Fibroblast of skin of right biceps (primary cell): ENCODE measurements at regions not wholly inside any gene's neighbourhood (a gene's known extent, or its start where the extent isn't known, plus 50 kb on each side); places are given as distances from the start of the nearest gene placed in this dataset.
A peak's percentile ranks its signal among the peaks of the same experiment; 100 is the strongest.
"Not testable (repeated sequence)": the region's sequence is repeated elsewhere in the genome, so short reads cannot be mapped to it uniquely, and the experiment has no call there.

ENCODE experiments used
- DNase-seq: peaks from one replicate; pipeline ENCODE4 v3.0.0-alpha.2; 2013

DNA sequence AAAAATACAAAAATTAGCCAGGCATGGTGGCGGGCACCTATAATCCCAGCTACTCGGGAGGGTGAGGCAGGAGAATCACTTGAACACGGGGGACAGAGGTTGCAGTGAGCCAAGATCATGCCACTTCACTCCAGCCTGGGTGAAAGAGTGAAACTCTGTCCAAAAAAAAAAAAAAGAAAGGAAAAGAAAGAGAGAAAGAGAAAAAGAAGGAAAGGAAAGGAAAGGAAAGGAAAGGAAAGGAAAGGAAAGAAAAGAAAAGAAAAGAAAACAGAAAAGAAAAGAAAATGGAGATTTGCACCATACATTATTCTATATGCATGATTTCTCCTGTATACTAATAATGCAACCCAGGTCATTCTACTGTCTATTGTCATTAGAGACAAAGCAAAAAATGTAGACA, 421.5 kb downstream of the PCDH19 start:
- DNase-seq = not testable (repeated sequence)

DNA sequence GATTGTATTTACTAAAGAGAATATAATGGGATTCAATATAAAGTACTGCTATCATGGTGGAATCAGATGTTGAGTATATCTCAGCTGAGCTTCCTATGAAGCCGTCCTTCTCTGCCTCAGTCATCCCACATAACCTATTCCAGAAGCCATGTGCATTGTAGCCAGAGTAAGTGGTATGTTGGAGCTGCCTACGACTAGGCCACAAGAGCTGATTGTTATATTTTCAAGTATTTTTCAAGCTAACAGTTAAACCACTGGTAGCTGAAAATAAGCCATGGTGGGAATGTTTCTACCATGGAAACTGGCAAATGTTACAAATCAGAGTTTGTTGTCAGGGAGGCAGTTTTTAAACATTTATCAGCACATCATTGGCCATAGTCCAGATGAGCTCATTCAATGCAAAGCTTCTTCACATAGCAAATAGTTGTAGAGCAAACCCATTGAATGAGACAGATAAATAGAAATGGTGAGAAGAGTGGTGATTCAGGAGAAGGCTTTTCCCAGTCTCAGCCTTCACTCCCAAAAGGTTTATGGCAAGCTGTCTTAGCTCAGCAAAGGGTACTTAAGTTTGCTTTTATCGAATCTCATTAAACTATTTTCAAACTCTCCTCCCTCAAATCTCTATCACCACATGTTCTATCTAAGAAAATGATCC, 436.4 kb downstream of the PCDH19 start:
- DNase-seq = peak; percentile 5

DNA sequence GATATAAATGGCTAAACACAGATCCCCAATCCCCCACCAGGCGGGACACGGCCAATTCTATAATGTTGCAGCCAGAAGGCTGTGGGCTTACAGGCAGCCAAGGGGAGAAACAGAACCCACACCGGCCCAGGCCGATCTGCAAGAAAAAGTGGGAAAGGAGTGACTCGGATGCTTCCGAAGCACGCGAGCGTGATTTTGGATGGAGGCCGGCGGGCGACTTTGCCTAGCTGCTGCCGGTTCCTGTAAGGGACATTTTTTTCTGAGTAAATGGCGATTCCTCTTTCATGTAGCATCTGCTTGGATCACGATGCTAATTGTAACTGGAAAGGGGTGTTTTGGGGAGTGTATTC, 470.2 kb downstream of the PCDH19 start:
- DNase-seq = no peak

DNA sequence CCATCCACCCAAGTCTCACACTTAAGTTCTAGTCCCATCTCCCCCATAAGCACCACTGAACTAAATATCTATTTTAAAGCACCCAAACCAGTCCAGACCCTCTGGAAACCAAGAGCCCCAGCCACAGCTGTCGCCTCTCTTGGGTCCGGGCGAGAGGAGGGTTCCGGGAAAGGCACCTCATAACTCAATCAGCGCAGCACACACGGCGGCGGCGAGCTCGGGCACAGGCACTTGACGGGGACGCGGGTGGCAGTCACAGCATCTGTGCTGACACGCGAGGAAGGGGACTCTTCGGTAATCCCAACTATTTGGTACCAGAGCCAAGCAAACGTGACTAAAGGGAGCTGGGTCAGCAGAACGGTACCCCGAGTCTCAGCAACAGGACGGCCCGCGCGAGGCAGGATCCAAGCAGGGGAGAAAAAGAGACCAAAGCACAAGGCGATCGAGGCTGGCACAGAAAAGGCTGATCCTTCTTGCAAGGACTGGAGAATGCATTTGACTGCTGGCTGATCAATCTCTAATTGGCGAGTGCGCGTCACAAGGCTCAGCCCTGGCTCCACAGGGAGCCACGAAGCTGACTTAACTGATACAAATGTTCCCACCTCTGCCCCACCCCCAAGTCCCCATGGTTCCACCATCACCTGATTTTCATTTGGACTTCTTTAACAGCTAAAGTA, 470.7 kb downstream of the PCDH19 start:
- not testable (repeated sequence) for DNase-seq

DNA sequence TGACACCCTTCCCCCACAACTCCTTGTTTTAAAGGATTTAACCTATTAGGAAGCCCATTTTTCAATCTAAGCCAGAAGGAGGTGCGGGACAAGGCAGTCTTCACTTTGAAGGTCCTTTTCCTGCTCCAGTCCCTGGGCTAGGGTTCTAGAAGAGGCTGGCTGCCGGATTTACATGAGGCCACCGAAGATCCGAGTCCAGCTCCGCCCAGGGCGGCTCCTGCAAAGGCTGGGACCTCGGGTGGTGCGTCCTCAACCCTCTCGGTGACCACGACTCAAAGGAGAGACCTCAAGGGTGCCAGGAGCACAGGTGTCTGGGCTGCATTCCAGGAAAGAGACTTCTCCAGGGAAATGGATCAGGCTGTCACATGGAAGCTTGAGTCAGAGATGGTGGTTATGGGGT, 471.6 kb downstream of the PCDH19 start:
- DNase-seq = no peak

DNA sequence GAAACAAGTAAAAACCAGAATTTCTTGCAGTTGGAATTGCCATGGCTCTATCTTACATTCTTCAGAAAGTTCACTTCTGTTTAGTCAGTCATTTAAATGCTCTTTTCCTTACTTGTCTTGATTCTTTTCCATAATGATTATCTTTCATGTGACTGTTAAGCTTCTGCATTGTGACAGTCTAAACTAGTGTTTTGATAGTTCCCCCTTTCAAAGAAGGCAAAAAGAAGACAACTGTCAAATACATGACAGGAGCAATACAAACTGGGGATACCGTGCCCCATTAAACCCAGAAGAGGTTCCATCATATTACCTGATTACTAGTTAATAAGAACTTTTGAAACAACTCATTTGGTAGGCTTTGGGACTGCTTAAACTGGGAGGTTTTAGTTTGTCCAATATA, 476.2 kb downstream of the PCDH19 start:
- no peak for DNase-seq

DNA sequence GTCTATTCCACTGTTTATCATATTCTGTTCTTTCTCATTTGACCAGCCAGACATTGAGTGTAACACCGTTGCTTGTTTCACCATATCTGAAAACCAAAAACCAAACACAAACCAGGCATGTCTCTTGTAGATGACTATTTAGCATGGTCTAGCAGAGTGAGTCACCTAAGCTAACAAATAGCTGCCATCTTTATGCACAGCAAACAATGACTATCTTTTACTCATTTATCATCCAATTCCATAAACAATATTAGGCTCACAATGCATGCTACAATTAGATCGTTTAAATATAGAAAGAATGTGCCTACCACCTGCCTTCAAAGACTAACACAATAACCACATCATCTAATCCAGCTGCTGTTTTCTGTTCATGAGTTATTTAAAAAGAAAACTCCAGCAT, 495.4 kb downstream of the PCDH19 start:
- no peak for DNase-seq

DNA sequence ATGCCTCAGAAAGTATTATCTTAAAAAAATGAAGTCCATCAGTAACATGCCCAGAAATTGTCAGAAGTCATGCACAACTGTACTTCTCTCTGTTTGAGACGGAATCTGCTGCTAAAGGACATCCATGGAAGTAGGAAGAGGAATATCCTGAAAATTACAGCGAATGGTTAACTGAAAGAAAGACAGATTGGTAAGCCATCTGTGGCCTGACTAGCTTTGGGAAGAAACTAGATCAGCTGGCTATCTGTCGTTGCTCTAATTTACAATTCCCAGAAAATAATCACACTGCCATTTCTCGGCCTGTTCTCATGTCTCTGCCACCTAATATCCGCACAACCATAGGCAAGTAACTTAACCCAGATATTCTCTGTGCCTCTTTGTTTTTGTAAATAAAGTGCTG, 496.5 kb downstream of the PCDH19 start:
- DNase-seq = no peak

DNA sequence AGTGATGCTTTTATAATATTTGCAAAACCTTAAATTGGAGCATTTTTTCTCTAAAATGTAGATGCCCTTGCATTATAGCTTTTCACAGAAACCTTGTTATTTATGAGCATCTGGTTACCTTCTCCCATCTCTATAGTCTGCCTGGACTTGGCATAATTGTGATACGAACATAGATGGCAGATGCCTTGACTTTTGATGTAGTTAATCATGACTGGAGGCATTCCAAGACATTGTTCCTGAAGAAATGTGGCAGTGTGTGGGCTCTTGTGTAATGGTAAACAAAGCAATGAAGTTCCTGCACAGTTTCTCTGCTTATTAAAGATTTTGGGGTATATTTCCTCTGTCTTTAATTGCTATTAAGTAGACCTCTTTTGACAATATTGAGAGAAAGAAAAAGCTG, 500.1 kb downstream of the PCDH19 start:
- DNase-seq = no peak

DNA sequence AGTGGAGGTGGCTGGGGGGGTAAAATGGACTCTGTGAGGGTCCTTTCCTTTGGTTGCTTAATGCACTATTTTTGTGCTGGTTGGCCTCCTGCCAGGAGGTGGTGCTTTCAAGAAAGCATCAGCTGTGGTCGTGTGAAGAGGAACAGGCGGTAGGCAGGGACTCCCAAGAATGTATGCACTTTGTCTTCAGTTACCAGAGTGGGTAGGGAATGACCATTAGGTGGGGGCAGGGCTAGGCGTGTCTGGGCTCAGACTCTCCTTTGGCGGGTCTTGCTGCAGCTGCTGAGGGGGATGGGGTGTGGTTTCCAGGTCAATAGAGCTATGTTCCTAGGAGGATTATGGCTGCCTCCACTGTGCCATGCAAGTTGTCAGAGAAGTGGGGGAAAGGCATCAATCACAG, 509.0 kb downstream of the PCDH19 start:
- DNase-seq = no peak

DNA sequence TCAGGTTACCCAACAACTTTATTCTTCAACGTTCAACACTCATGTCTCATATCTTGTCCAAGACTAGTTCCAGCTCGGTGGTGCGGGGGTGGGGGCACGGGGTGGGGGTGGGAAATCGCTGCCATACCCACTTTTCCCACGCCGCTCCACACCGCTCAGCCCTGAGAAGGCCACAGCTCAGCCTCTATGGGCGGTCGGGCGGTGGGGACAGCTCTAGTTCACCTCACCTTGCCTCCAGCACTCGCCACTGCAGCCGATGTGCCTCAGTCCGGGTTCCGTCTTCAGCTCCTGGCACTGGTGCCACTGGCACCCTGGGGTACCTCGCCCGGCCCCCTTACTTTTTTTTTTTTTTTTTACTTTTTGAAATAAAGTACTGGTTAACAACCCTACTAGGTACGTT, 522.2 kb downstream of the PCDH19 start:
- DNase-seq = no peak

DNA sequence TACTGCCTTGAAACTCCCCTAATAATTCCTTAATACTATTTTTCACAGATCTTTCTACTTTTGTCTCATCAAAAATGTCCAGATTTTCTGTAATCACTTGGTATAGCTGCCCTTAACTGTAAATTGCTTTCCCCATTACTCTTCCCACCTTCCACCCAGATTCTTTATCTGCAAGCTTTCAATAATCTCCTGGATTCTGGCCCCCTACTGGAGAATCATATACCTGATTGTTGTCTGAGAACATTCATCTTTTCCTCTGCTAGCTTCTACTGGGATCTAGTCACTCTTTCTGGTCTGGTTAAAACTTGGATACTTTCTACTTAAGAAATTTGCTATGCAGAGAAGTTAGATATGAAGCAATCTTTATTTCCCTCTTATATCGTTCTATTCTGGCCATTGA, 552.6 kb downstream of the PCDH19 start:
- DNase-seq = no peak

DNA sequence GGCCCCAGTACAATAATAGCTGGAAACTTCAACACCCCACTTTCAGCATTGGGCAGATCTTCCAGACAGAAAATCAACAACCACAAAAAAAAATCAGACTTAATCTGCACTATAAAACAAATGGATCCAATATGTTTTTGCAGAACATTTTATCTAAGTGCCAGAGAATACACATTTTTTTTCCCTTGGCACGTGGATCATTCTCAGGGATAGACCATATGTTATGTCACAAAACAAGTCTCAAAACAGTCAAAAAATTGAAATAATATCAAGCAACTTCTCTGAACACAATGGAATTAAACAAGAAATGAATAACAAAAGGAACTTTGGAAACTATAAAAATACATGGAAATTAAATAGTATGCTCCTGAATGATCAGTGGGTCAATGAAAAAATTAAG, 576.3 kb downstream of the PCDH19 start:
- no peak for DNase-seq

DNA sequence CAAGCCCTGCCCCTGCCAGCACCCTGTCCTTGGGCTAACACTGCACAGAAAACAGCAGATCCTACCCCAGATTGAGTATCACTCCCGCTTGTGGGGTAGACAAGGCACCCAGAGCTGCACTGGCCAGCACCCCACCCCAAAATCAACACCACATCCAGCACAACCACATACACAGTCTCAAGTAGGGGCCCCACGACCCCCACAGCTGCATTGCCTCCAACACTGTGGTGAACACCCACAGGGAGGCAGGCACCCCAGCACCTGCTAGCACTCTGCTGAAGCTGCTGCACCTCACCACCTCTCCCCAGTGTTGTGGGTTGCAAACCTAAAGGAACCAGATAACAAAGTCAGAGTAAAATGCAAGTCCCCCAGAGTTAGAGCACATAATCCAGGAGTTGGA, 589.9 kb downstream of the PCDH19 start:
- DNase-seq = no peak

DNA sequence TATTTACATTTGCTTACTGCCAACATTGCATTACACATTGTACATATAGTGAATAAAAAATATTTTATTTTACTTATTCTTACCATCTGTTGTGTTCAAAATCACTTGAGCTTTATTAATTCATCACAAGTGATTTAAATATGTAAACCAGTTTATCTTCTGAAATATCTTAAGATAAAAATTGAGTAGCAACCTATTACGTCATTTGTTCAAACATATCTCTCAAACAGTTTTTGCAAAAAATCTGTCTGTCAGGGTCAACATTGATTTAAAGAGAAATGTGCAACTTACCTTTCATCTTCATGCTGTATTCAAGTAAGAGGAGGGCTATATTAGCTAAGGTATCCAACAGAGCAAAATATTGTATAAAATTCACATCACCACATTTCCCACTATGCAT, 610.1 kb downstream of the PCDH19 start:
- no peak for DNase-seq

DNA sequence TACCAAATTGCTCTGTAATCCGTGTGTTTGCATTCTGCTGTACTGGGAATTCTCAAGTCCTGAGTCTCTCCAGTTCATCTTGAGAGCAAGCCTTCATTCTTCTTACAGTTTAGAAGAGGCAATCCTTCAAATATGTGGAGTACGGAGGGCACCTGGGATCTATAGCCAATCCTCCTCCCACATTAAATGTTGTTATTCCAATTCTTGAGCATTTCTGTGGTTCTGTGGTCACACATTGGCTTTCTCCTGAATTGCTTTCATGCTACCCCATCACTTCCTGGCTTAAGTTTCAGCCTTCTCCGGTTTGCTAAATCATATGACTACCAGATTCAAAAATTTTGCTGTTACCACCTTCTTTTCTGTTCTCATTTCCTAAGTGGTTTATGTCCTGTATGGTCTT, 611.1 kb downstream of the PCDH19 start:
- DNase-seq = peak; percentile 61

DNA sequence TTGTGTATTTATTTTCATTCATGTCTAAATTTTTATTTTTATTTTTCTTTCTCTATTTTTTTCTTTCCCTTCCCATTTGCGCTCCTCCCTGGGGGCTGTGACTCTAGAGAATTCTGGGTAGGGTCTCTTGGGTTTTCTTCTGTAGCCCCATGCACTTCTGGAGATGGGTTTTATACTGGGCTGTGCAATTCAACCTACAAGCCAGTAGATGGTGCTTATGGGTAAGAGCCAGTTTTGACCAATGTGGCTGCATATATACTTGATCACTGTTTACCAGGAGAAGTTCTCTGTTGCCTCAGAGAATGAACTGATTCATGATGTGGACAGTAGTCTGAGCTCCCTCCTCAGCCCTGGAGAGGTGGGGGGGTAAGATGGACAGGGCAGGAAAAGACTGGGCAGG, 614.6 kb downstream of the PCDH19 start:
- no peak for DNase-seq

DNA sequence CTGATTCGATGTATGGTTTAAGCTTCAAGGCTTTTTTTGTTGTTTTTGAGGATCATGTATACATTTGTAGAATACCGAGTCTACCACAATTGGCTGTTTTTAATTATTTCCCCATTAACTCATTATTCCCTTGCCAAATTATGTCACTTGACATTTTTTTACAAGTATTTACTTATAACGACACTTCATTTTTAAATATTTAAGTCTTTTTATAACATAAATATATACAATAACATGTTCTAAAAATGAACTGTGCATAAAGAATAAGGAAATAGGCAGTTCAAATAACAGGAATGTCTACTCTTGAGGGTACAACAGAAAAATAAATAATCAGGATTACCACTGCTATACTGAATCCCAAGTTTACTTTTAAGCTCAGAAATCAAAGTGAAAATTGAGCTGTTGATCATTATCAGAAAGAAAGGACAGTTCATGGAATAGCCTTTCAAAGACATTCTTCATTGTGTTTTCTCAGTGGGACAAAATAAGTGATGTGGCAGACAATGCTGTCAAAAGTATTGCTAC, 627.5 kb downstream of the PCDH19 start:
- no peak for DNase-seq

DNA sequence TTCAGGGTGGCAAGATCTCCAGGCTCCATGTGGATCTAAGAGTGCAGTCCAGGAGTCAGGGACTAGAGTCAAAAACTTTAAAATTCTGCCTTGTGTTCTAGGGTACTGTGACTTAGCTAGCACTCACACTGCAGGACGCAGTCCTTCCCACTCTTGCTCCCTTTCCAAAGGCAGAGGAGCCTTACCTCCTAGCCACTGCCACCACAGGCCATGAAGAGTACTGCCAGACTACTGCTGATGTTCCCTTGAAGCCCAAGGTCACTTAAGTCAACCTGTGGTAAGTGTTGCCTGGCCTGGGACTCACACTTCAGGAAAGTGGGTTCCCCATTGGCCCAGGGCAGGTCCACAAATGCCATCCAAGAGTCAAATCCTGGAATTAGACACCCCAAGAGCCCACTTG, 632.2 kb downstream of the PCDH19 start:
- DNase-seq = no peak

DNA sequence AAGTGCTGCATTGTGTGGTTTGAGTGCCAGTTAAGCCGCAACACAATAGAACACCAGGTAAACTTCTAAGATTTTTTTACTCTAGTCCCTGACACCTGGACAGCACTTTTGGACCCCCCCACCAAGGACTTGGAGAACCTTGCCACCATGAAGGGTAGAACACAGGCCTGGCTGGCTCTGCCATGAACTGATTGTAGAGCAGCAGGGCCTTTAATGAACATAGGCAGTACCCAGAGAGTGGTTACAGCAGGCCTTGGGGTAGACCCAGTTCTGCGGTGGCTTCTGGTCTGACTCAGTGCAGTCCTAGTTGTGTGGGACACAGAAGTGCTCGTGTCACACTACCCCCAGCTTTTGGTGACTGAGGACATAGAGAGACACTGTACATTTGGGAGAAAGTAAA, 648.3 kb downstream of the PCDH19 start:
- no peak for DNase-seq

DNA sequence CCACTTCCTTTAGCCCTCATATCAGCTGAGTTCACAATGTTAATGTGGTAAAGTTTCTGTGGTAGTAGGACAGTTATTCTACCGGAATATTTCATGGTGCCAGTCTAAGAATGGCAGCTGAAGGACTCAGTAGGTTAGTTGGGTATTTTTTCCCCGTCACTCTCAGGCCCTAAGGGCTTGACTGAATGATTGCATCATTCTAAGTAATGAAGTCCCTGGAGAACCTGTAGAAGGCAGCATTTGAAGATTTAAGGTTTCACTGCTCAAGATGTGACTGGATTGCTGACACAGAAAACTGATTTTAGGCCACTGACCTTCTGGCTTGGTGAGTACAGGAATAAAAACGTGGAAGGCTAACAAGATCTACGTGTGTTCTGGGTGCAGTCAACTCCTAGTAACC, 657.3 kb downstream of the PCDH19 start:
- DNase-seq = no peak

DNA sequence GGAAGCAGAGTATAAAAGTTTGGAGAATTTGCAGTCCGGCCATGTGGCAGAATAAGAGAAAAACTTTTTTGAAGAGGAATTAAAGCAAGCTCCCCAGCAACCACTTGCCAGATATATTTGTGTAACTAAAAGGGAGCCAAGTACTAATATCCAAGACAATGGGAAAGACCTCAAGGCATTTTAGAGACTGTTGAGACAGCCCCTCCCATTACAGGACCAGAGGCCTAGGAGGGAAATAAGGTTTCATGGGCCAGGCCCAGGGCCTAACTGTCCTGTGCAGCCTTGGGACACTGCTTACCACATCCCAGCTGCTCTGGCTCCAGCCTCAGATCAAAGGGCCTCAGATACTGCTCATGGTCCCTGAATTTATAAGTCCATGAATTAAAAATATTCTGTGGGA, 659.4 kb downstream of the PCDH19 start:
- no peak for DNase-seq

DNA sequence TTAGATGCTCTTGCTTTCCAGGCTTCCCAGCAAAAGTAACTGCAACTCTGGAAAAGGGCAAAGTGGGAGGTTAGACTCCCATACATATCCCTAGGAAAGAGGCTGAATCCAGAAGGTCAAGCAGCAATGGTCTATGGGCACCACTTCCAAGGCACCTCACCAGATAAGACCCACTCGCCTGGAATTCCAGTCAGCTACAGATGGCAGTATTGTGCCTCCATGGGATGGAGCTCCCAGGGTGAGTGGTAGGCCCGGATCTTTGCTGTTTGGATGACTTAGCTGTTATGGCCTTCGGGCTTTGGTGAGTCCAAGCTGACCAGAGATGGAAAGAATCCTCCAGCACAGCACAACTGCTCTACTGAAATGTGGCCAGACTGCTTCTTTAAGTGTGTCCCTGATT, 688.0 kb downstream of the PCDH19 start:
- no peak for DNase-seq

DNA sequence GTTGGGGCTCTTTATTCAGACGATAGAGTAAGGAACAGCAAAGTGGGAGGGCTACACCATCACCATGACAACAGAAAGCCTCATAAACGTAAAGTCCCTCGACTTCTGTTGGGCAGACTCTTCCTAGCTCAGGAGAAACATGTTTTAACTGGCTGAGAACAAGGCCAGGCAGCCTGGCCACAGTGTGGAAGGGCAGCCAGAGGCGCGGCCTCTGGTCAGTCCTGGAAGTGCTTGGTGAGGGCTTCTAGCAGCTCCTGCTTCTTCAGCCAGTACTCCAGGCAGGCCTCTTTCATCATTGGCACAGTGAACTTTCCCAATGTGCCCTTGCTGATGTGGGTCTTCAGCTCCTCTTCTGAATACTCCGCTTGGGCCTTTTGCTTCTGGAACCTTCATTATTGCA, 690.9 kb downstream of the PCDH19 start:
- DNase-seq = no peak

DNA sequence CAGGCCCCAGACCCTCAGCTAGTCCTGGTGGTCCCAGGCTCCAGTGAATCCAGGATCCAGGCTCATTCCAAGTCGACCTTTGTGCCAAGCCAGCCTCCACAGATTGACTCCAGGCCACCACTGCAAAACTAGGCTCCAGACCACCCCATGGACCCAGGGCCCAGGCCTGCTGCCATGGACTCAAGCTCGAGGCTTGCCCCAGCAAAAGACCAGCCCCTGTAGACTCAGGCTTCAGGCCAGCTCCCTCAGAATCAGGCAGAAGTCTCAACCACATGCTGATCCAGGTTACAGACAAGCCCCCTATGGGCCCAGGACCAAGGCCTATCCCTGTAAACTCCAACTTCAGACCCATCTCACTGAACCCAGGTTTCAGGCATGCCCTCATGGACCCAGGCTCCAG, 692.4 kb downstream of the PCDH19 start:
- DNase-seq = no peak
